ENCODE measurements at regions not wholly inside any gene's neighbourhood (a gene's known extent, or its start where the extent isn't known, plus 50 kb on each side); places are given as distances from the start of the nearest gene placed in this dataset.

DNA sequence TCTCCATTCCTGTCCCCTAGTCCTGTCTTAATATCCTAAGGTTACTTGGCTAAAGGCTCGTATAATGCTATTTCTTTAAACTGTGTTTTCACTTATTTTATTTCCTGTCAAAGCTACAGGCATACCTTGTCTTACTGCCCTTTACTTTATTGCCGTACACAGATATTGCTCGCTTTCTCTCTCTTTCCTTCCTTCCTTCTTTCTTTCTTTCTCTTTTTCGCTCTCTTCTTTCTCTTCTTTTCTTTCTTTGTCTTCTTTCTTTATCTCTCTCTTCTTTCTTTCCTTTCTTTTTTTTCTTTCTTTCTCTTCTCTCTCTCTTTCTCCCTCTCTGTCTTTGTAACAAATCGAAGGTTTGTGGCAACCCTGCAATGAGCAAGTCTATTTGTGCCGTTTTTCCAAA is 123.9 kb upstream of the ARHGAP5 start:
- intact Hi-C loops (cut with DNase I; ENCODE audit: low total_unique reads), result no loop called here
- no peaks in the 10 kb centered on the region for H3K27me3 ChIP-seq
- H3K4me3 ChIP-seq, result no peak overlapping the region
- no peak for DNase-seq
- no peaks in the 10 kb centered on the region for H3K9me3 ChIP-seq
- 92 to 93% methylated on average over 6 of the region's 6 CpGs for WGBS, 2 donors
- H3K27ac ChIP-seq, result no peak overlapping the region
- TF ChIP-seq, protein P1, sequence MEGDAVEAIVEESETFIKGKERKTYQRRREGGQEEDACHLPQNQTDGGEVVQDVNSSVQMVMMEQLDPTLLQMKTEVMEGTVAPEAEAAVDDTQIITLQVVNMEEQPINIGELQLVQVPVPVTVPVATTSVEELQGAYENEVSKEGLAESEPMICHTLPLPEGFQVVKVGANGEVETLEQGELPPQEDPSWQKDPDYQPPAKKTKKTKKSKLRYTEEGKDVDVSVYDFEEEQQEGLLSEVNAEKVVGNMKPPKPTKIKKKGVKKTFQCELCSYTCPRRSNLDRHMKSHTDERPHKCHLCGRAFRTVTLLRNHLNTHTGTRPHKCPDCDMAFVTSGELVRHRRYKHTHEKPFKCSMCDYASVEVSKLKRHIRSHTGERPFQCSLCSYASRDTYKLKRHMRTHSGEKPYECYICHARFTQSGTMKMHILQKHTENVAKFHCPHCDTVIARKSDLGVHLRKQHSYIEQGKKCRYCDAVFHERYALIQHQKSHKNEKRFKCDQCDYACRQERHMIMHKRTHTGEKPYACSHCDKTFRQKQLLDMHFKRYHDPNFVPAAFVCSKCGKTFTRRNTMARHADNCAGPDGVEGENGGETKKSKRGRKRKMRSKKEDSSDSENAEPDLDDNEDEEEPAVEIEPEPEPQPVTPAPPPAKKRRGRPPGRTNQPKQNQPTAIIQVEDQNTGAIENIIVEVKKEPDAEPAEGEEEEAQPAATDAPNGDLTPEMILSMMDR (IDR thresholded peaks at IDR 0.05), result no peak
- no peak for TF ChIP-seq POLR2A (IDR thresholded peaks at IDR 0.05)
- H3K36me3 ChIP-seq (ENCODE audit: low read depth, missing control alignments), result no peaks in the 10 kb centered on the region
- H3K4me1 ChIP-seq, result peaks cover 9% of the 10 kb centered on the region

DNA sequence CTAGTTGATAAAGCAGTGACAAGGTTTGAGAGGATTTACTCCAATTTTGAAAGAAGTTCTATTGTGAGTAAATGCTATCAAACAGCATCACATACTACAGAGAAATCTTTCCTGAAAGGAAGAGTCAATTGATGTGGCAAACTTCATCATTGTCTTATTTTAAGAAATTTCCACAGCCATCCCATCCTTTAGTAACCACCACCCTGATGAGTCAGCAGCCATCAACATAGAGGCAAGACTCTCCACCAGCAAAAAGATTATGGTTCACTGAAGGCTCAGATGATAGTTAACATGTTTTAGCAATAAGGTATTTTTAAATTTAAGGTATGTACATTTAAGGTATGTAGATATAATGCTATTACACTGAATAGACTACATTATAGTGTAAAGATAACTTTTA is 122.1 kb upstream of the ARHGAP5 start:
- H3K36me3 ChIP-seq (ENCODE audit: low read depth, missing control alignments), result no peaks in the 10 kb centered on the region
- H3K27me3 ChIP-seq, result no peaks in the 10 kb centered on the region
- peaks cover 9% of the 10 kb centered on the region for H3K4me1 ChIP-seq
- H3K9me3 ChIP-seq, result no peaks in the 10 kb centered on the region
- DNase-seq, result no peak
- intact Hi-C loops (cut with DNase I; ENCODE audit: low total_unique reads), result no loop called here
- no peak overlapping the region for H3K4me3 ChIP-seq
- no peak for TF ChIP-seq POLR2A (IDR thresholded peaks at IDR 0.05)
- TF ChIP-seq, protein P1 (IDR thresholded peaks at IDR 0.05), result no peak
- no peak overlapping the region for H3K27ac ChIP-seq

DNA sequence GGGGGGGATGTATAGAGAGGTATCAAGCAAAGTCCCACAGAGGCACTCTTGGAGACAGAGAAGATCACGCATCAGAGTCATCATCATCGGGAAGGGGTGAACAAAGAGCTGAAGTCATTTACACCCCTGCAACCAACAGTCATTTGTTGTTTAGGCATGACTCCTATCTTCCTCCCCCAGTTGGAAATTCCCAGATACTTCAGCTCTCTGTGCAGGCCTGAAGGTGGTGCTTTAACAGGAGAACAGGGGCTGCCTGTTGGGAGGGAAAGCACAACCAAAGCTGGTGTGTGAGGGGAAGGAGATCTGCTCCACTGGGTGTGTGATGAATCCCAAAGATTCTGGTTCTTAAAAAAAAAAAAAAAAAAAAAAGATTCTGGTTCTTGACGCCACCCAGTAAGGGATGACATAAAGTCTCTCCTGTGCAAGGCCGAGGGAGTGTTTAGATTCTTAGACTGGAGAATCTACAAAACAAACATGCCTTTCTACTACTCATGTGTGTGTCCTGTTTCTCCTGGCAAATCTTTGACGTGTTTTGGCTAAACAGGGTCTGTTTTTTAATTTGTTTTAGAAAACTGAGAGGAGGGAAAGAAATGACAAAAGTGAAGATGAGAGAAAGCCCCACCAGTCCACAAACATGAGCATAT is 121.0 kb upstream of the ARHGAP5 start:
- Histone ChIP-seq H3K4me1 (peaks cover 2% of the 10 kb centered on the region), H3K27ac (no peak overlapping the region), H3K27me3 (no peaks in the 10 kb centered on the region), H3K4me3 (no peak overlapping the region), H3K9me3 (no peaks in the 10 kb centered on the region), H3K36me3 (ENCODE audit: low read depth, missing control alignments) (no peaks in the 10 kb centered on the region)
- DNase-seq, result no peak
- WGBS, 2 donors, result 52 to 59% methylated on average over 5 of the region's 5 CpGs
- no peak for TF ChIP-seq POLR2A (IDR thresholded peaks at IDR 0.05)
- TF ChIP-seq, protein P1 (IDR thresholded peaks at IDR 0.05), result no peak
- intact Hi-C loops (cut with DNase I; ENCODE audit: low total_unique reads), result no loop called here

DNA sequence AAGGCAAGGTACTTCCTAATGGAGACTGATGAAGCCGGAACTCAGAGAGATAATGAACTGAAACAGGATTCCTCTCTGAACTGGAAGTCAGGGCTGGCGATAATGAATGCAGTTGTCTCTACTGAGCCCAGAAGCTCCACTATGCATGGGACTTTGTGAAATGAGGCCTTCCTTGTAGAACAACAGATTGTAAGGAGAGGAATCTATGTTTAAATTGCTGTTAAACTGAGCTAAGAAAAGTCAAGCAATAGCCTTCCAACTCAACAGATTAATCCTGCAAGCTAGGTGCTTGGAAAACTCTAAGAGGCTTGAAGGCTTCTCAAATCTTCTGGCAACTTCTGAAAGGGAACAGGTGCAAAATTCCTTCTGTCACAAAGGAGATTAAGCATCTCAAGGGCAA is 119.5 kb upstream of the ARHGAP5 start:
- intact Hi-C loops (cut with DNase I; ENCODE audit: low total_unique reads), result no loop called here
- TF ChIP-seq, protein P1 (IDR thresholded peaks at IDR 0.05), result no peak
- TF ChIP-seq POLR2A (IDR thresholded peaks at IDR 0.05), result no peak
- H3K27ac ChIP-seq, result no peak overlapping the region
- 79 to 93% methylated on average over 2 of the region's 2 CpGs for WGBS, 2 donors
- no peaks in the 10 kb centered on the region for H3K36me3 ChIP-seq (ENCODE audit: low read depth, missing control alignments)
- H3K4me3 ChIP-seq, result no peak overlapping the region
- H3K27me3 ChIP-seq, result no peaks in the 10 kb centered on the region
- DNase-seq, result no peak
- H3K9me3 ChIP-seq, result no peaks in the 10 kb centered on the region
- no peaks in the 10 kb centered on the region for H3K4me1 ChIP-seq

DNA sequence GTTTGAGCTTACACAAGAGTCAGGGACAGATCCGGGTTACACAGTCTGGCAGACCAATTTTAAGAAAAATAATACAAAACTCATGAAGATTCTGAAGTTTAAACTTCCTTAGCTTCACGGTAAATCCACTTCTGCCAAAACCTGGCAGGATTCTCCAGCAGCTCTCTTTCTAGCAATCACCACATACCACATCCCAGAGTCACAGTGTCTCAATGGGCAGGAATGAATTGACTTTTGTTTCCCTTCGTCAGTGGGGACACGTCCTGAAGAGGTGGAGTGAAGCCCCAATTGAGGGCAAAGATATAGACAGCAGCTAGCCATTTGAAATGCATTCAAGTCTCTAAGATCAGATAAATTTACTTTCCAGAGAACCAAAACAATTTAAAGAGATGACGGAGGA is 117.1 kb upstream of the ARHGAP5 start:
- peaks cover 5% of the 10 kb centered on the region for H3K4me1 ChIP-seq
- 82 to 84% methylated on average over 5 of the region's 5 CpGs for WGBS, 2 donors
- no peaks in the 10 kb centered on the region for H3K9me3 ChIP-seq
- no peak overlapping the region for H3K4me3 ChIP-seq
- no peaks in the 10 kb centered on the region for H3K27me3 ChIP-seq
- no peak for TF ChIP-seq POLR2A (IDR thresholded peaks at IDR 0.05)
- TF ChIP-seq, protein P1 (IDR thresholded peaks at IDR 0.05), result no peak
- H3K36me3 ChIP-seq (ENCODE audit: low read depth, missing control alignments), result no peaks in the 10 kb centered on the region
- no peak for DNase-seq
- intact Hi-C loops (cut with DNase I; ENCODE audit: low total_unique reads), result no loop called here
- H3K27ac ChIP-seq, result no peak overlapping the region
